A204.1 (cell line): ENCODE measurements at regions not wholly inside any gene's neighbourhood (a gene's known extent, or its start where the extent isn't known, plus 50 kb on each side); places are given as distances from the start of the nearest gene placed in this dataset.
A peak's percentile ranks its signal among the peaks of the same experiment; 100 is the strongest.

Experiments
- FAIRE-seq: peaks from 2 replicates; lab custom pipeline; 2012; peaks lifted over from hg19 to GRCh38; lab: Jason Lieb, UNC

DNA sequence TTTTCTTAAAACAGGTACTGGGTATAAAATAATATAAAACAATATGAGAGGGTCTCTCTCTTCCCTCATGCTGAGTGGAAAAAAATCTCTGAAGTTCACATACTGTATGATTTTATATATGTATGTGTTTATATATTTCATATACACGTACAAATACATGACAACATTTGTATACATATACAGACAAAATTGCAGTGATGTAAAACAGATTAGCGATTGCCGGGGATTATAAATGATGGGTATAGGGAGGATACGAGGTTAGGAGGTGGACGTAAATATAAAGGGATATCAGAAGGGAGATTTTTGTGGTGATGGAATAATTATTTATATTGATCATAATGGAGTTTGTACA is 194.8 kb upstream of the PRSS16 start:
- FAIRE-seq, result no peak

DNA sequence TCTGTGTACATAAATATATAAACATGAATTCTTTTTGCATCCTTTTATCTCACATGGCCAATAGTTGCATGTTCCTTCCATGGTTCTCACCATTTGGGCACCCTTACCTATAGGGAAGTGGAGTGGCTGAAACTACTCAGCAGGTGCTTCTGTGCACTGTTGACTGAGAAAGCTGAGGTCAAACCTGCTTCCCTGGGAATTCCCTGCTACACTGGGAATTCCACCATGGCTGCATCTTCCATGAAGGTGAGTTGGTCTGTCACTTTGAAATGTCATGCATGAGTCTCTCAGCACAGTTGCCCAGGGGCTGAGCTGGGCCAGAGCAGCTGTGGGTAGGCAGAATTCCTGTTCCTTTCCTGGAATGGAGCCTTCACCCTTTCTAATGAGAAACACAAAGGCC is 193.8 kb upstream of the PRSS16 start:
- FAIRE-seq, result no peak

- FAIRE-seq, result no peak
These were observed 190.9 kb upstream of the PRSS16 start for GRCh38 chr6:27056615-27057014.

GRCh38 chr6:27059621-27060425 is 187.7 kb upstream of the PRSS16 start:
- FAIRE-seq, result no peak

DNA sequence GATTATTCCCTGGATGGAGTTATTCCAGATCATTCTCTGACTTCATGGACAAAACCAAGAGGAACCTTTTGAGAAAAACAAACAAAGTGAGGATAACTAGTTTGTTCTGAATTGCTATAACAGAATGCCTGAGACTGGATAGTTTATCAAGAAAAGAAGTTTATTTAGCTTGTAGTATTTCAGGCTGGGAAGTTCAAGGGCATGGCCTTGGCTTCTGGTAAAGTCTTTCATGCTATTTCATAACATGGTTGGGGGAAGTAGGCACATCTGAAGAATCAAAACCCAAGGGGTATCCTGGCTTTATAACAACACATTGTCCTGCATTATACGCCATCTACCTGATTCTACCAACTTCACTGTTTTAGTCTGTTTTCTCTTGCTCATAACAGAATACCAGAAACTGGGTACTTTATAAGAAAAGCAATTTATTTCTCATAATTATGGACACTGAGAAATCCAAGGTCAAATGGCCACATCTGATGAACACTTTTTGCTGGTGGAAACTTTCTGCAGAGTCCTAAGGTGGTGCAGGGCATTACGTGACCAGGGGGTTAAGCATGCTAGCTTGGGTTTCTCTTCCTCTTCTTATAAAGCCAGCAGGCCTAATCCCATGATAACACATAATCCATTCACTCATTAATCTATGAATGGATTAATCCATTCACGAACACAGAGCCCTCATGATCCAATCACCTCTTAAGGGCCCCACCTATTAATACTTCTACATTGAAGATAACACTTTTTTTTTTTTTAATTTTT is 186.1 kb upstream of the PRSS16 start:
- FAIRE-seq, result no peak

GRCh38 chr6:27062755-27063154 is 184.7 kb upstream of the PRSS16 start:
- no peak for FAIRE-seq

- FAIRE-seq, result no peak
These were observed 182.3 kb upstream of the PRSS16 start for GRCh38 chr6:27065183-27065582.

- FAIRE-seq, result no peak
These were observed 181.1 kb upstream of the PRSS16 start for GRCh38 chr6:27066381-27066780.

DNA sequence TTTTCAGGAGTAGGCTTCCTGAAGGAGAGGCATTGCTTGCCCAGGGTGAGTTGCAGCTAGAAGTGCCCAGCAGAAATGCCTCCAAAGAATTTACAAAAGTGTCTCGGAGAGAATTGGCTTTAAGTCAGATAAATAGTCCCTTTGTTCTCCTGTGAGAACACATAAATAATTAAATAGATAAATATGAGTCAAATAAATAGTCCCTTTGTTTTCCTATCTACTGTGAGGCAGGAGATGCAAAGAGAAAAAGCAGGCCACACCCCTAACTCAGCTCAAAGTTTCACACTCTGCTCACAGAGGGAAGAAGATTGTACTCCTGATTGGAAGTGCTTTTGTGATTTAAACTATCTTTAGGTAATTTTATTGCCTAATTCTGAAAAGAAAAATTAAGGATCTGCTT is 180.7 kb upstream of the PRSS16 start:
- FAIRE-seq, result no peak

DNA sequence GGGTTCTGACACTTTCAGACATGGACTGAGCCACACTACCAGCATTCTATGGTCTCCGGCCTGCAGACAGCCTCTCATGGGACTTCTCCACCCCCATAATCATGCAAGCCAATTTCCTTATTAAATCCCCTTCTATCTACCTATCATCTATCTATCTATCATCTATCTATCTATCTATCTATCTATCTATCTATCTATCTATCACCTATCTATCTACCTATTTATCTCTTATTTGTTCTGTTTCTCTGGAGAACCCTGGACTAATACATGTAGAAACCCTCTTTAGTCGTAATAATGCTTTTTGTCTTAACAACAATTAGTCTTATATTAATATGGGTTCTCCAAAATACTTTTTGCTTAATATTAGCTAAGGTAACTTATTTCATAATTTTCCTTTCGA is 174.1 kb upstream of the PRSS16 start:
- no peak for FAIRE-seq

DNA sequence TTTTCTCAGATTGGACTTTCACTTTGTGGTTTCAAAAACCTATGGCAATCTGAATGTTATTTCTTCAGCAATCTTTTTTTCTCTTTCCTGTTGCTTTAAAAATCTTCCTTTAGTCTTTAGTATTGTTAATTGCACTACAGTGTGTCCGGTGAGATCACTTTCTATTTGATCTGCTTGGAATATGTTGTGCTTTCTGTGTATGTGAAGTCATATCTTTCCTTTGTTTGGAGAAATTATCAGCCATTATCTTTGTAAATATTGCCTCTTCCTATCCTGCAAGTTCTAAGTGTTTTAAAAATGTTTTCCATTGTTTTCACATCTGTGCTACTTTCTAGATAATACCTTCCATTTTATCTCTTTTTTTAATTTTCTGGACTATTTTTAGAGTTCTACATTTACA is 171.4 kb upstream of the PRSS16 start:
- FAIRE-seq, result no peak

GRCh38 chr6:27078734-27079357 is 168.7 kb upstream of the PRSS16 start:
- peak; percentile 66 for FAIRE-seq

DNA sequence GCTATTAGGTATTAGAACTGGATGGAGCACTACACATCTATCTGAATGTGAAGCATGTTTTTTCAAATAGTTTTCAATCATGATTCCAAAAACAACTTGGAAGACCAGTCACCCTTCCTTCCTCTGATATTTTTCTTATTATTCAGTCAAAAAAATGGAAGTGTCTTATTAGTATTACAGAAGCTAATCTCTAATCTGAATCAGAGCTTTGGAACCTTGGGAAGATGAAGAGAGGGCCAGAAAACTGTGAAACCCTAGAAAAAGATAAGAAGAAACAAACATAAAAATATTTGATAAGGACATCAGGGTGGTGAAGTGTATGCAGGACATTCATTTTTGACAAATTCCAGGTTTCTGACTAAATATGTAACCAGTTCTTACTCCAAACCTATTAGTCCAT is 166.3 kb upstream of the PRSS16 start:
- no peak for FAIRE-seq

DNA sequence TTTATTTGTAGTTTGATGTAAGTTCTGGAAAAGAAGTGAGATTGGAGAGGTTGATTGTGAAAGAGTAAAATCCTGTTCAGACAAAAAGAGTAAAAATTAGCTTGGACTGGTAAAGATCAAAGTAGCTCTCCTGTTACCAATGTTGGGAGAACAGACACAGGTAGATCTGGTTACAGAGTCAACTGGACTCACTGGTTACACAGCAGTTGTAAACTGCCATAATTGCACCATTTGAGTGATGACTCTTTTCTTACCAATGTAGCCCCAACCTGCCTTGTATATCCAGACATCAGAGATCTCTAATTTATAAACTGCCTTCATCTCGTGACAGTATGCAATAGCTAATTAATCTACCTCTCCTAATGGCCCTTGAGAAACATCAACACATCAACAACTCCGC is 165.6 kb upstream of the PRSS16 start:
- FAIRE-seq, result no peak

GRCh38 chr6:27088068-27088467 is 159.4 kb upstream of the PRSS16 start:
- no peak for FAIRE-seq

- FAIRE-seq, result peak; percentile 98
These were observed 155.7 kb upstream of the PRSS16 start for GRCh38 chr6:27091661-27092315.

- no peak for FAIRE-seq
These were observed 155.2 kb upstream of the PRSS16 start for GRCh38 chr6:27092316-27092692.

DNA sequence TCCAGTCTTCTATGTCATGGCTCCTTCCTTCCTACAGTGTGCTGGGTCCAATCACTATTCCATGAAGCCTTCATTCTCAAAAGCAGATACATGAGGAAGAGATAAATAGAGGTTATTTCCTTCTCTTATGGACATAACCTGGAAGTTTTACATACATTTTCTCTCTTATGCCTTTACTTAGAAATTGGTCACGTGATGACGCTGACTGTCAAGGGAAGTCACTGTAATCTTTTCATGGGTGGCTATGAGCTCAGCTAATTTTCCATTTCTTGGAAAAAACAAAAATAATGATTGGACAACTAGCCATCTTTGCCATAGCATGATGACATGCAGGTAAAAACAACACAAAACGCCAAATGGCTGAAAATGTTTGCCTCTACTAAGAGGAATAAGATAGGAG is 151.6 kb upstream of the PRSS16 start:
- no peak for FAIRE-seq

GRCh38 chr6:27096834-27097511 is 150.5 kb upstream of the PRSS16 start:
- FAIRE-seq, result no peak

- no peak for FAIRE-seq
These were observed 148.5 kb upstream of the PRSS16 start for GRCh38 chr6:27098956-27099355.

GRCh38 chr6:27100921-27101320 is 146.6 kb upstream of the PRSS16 start:
- no peak for FAIRE-seq

GRCh38 chr6:27101824-27102223 is 145.7 kb upstream of the PRSS16 start:
- no peak for FAIRE-seq
